DOHH2 (cell line): ENCODE measurements at regions not wholly inside any gene's neighbourhood (a gene's known extent, or its start where the extent isn't known, plus 50 kb on each side); places are given as distances from the start of the nearest gene placed in this dataset.

ENCODE experiments used
- CTCF ChIP-seq: fragments of 200-600 bp; sonication (generic); IDR thresholded peaks from one replicate; pipeline ENCODE4 v1.5.1; 2014; ENCODE audit warnings: antibody characterized with exemption, mild to moderate bottlenecking, low read depth, low read length; ENCODE audit not compliant: poor library complexity, severe bottlenecking
- EZH2phosphoT487 ChIP-seq: fragments of 200-600 bp; sonication (generic); IDR thresholded peaks from 2 replicates; pipeline ENCODE4 v1.6.1; 2017; ENCODE audit warnings: borderline replicate concordance, mild to moderate bottlenecking, antibody characterized with exemption, low read length, moderate library complexity, mixed read lengths

- TF ChIP-seq CTCF: no peak
- no peak for TF ChIP-seq EZH2phosphoT487
Observed at GRCh38 chr1:79974659-79975058, 968.1 kb upstream of the ADGRL4 start.
